ENCODE measurements at regions not wholly inside any gene's neighbourhood (a gene's known extent, or its start where the extent isn't known, plus 50 kb on each side); places are given as distances from the start of the nearest gene placed in this dataset.
A peak's percentile ranks its signal among the peaks of the same experiment; 100 is the strongest.

DNA sequence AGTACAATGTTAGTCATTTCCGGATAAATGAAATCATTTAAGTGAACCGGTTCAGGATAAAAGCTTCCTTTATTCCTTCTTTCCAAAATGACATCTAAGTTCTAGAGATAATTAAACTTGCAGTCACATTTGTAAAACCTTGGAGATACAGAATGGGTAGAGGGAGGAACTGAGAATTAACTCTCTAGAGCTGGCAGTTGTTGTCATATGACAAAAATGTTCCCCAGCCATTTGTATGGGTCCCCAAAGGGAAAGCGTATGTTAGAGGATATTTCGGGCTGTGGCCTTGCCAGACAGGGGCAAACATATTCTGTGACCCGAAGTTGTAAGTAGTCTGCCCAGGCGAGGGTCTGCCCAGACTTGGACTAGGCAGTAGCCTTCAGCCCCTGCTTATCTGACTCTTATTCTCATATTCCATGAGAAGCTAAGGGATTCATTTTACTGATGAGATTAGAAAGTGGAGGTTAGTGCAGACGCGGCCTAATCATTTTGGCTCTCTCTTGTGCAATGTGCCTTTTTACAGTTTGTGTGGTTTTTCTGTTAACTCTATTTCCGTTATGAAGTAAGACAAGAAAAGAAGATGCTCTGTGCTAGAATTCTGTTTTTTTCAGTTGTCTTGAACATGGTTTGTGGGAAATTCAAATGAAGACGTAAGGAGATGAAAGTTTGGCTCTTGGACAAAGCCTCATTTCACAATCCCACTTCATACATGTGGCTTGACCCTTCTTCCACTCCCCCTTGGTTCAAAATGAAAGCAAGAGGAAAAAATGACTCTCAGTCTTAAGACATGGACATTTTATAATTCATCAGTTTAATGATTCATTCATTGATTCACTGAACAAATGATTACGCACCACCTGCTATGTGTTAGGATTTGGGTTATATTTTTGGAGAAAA lies 2394.2 kb upstream of the AGA start:
- peaks cover 0 to 5% (median under 1%) of the 10 kb centered on the region in 4 donors for H3K9me3 ChIP-seq (ENCODE audit: control insufficient read depth in 4 of 4, insufficient read depth in 3 of 4, low read length in 3 of 4)
- H3K36me3 ChIP-seq (ENCODE audit: control insufficient read depth in 4 of 4, insufficient read depth in 4 of 4, low read length in 4 of 4) = no peaks in the 10 kb centered on the region
- DNase-seq (peak in 2 of 3 donors; percentile 5 to 76), ATAC-seq (ENCODE audit: insufficient read depth, low FRiP score) (no peak)
- no peaks in the 10 kb centered on the region for H3K27me3 ChIP-seq (ENCODE audit: control insufficient read depth in 3 of 3, insufficient read depth in 3 of 3, low read length in 2 of 3)
- H3K9ac ChIP-seq (ENCODE audit: insufficient read depth in 1 of 2, low read length in 2 of 2) = no peak overlapping the region
- no peak overlapping the region for H3K4me3 ChIP-seq
- H3K4me1 ChIP-seq (ENCODE audit: control insufficient read depth in 5 of 5, insufficient read depth in 5 of 5, low read length in 5 of 5) = no peaks in the 10 kb centered on the region
- TF ChIP-seq, protein P1, sequence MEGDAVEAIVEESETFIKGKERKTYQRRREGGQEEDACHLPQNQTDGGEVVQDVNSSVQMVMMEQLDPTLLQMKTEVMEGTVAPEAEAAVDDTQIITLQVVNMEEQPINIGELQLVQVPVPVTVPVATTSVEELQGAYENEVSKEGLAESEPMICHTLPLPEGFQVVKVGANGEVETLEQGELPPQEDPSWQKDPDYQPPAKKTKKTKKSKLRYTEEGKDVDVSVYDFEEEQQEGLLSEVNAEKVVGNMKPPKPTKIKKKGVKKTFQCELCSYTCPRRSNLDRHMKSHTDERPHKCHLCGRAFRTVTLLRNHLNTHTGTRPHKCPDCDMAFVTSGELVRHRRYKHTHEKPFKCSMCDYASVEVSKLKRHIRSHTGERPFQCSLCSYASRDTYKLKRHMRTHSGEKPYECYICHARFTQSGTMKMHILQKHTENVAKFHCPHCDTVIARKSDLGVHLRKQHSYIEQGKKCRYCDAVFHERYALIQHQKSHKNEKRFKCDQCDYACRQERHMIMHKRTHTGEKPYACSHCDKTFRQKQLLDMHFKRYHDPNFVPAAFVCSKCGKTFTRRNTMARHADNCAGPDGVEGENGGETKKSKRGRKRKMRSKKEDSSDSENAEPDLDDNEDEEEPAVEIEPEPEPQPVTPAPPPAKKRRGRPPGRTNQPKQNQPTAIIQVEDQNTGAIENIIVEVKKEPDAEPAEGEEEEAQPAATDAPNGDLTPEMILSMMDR (IDR thresholded peaks at IDR 0.05; ENCODE audit: control extremely low read depth, extremely low read depth) = no peak
- H3K27ac ChIP-seq (ENCODE audit: low read depth in 1 of 2, low read length in 1 of 2) = no peak overlapping the region
- WGBS, 2 donors = 72 to 82% methylated on average over 11 of the region's 11 CpGs

DNA sequence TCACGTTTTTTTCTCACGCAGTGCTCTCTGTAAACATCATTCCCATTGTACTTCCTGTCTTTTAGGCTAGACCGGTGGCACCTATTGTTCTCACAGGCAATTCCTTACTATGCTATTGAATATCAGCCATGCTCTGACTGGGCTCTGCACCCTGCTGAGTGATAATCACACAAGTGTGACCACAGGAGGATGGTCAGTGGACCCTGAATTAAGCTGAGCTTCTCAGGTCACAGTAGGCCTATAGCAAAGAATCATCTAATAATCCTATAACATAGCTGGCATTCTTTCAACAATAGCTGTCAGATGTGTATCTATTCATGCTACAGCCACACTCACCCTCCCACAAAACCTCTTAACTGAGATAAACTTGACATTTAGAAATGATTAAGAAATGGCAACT lies 2399.8 kb upstream of the TENM3 start:
- H3K9ac ChIP-seq (ENCODE audit: insufficient read depth in 1 of 2, low read length in 2 of 2) = no peak overlapping the region
- H3K27ac ChIP-seq (ENCODE audit: low read depth in 1 of 2, low read length in 1 of 2) = no peak overlapping the region
- H3K27me3 ChIP-seq (ENCODE audit: control insufficient read depth in 3 of 3, insufficient read depth in 3 of 3, low read length in 2 of 3) = no peaks in the 10 kb centered on the region
- TF ChIP-seq, protein P1 (IDR thresholded peaks at IDR 0.05; ENCODE audit: control extremely low read depth, extremely low read depth) = no peak
- H3K9me3 ChIP-seq (ENCODE audit: control insufficient read depth in 4 of 4, insufficient read depth in 3 of 4, low read length in 3 of 4) = no peaks in the 10 kb centered on the region
- H3K4me3 ChIP-seq = no peak overlapping the region
- DNase-seq = no peak
- H3K36me3 ChIP-seq (ENCODE audit: control insufficient read depth in 4 of 4, insufficient read depth in 4 of 4, low read length in 4 of 4) = no peaks in the 10 kb centered on the region
- ATAC-seq (ENCODE audit: insufficient read depth, low FRiP score) = no peak
- no peaks in the 10 kb centered on the region for H3K4me1 ChIP-seq (ENCODE audit: control insufficient read depth in 5 of 5, insufficient read depth in 5 of 5, low read length in 5 of 5)
- WGBS, 2 donors = 27 to 42% methylated on average over 3 of the region's 3 CpGs

DNA sequence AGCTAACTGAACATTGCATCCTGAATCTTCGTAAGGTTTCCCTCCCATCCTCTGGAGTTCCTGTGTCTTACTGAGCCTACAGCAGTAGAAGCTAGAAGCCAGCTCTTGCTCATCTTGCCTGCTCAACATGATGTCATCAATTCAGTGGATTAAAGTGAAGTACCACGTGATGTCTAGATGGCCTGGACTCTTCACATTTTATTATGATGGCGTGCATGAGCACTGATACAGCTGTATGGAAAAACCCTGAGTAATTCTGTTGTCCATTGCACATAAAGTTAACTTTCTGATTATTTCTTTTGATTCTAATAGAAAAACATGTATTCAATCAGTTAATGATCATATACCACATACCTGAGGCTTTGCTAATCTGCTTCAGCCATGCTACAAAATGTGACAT lies 2387.7 kb upstream of the TENM3 start:
- no peaks in the 10 kb centered on the region for H3K4me1 ChIP-seq (ENCODE audit: control insufficient read depth in 5 of 5, insufficient read depth in 5 of 5, low read length in 5 of 5)
- TF ChIP-seq, protein P1 (IDR thresholded peaks at IDR 0.05; ENCODE audit: control extremely low read depth, extremely low read depth) = no peak
- H3K27ac ChIP-seq (ENCODE audit: low read depth in 1 of 2, low read length in 1 of 2) = no peak overlapping the region
- H3K36me3 ChIP-seq (ENCODE audit: control insufficient read depth in 4 of 4, insufficient read depth in 4 of 4, low read length in 4 of 4) = no peaks in the 10 kb centered on the region
- ATAC-seq (ENCODE audit: insufficient read depth, low FRiP score) (no peak), DNase-seq (no peak)
- H3K9me3 ChIP-seq (ENCODE audit: control insufficient read depth in 4 of 4, insufficient read depth in 3 of 4, low read length in 3 of 4) = no peaks in the 10 kb centered on the region
- no peaks in the 10 kb centered on the region for H3K27me3 ChIP-seq (ENCODE audit: control insufficient read depth in 3 of 3, insufficient read depth in 3 of 3, low read length in 2 of 3)
- H3K9ac ChIP-seq (ENCODE audit: insufficient read depth in 1 of 2, low read length in 2 of 2) = no peak overlapping the region
- H3K4me3 ChIP-seq = no peak overlapping the region
- WGBS, 2 donors = 82 to 87% methylated on average over 3 of the region's 3 CpGs
